AG09319 (cell line): ENCODE measurements at regions not wholly inside any gene's neighbourhood (a gene's known extent, or its start where the extent isn't known, plus 50 kb on each side); places are given as distances from the start of the nearest gene placed in this dataset.

Experiments
- DNase-seq: peaks from one replicate; pipeline ENCODE4 v3.0.0-alpha.2; 2010; ENCODE audit warnings: low read depth; ENCODE audit errors: extremely low read depth
- CTCF ChIP-seq: IDR thresholded peaks from 2 replicates; pipeline ENCODE4 v1.5.1; 2011; ENCODE audit warnings: low read depth, mild to moderate bottlenecking, inconsistent platforms, low read length, moderate library complexity

GRCh38 chr21:15514073-15514946, 215.5 kb upstream of the USP25 start:
- no peak for TF ChIP-seq CTCF
- no peak for DNase-seq

GRCh38 chr21:15515908-15516307, 213.9 kb upstream of the USP25 start:
- TF ChIP-seq CTCF, result no peak
- DNase-seq, result no peak

GRCh38 chr21:15517394-15517793, 212.4 kb upstream of the USP25 start:
- DNase-seq, result no peak
- no peak for TF ChIP-seq CTCF

GRCh38 chr21:15520811-15521643, 208.8 kb upstream of the USP25 start:
- no peak for DNase-seq
- peak; percentile 39 for TF ChIP-seq CTCF

- no peak for DNase-seq
- no peak for TF ChIP-seq CTCF
Measured at GRCh38 chr21:15521644-15522001, 208.2 kb upstream of the USP25 start.

GRCh38 chr21:15522148-15522547, 207.6 kb upstream of the USP25 start:
- no peak for TF ChIP-seq CTCF
- DNase-seq, result no peak

- TF ChIP-seq CTCF, result no peak
- no peak for DNase-seq
Measured at GRCh38 chr21:15524855-15525254, 204.9 kb upstream of the USP25 start.
